HG03060 (cell line): ENCODE measurements at regions not wholly inside any gene's neighbourhood (a gene's known extent, or its start where the extent isn't known, plus 50 kb on each side); places are given as distances from the start of the nearest gene placed in this dataset.
A peak's percentile ranks its signal among the peaks of the same experiment; 100 is the strongest.
"Not testable (repeated sequence)": the region's sequence is repeated elsewhere in the genome, so short reads cannot be mapped to it uniquely, and the experiment has no call there.

Experiments used
- ATAC-seq: cut with Tn5 transposase; IDR thresholded peaks from one replicate; pipeline ENCODE4 v1.9.1; 2021; ENCODE audit warnings: low read depth, moderate number of reproducible peaks; ENCODE audit not compliant: unreplicated experiment

- no peak for ATAC-seq
Measured at GRCh38 chr5:163321511-163321910, 115.9 kb upstream of the CCNG1 start.

GRCh38 chr5:163330723-163331668, 106.4 kb upstream of the CCNG1 start:
- ATAC-seq, result no peak

- not testable (repeated sequence) for ATAC-seq
Measured at GRCh38 chr5:163336074-163336473, 101.3 kb upstream of the CCNG1 start.

- ATAC-seq, result no peak
Measured at GRCh38 chr5:163339148-163339547, 98.2 kb upstream of the CCNG1 start.

- ATAC-seq, result not testable (repeated sequence)
Measured at GRCh38 chr5:163340378-163340777, 97.0 kb upstream of the CCNG1 start.

- no peak for ATAC-seq
Measured at GRCh38 chr5:163342306-163342705, 95.1 kb upstream of the CCNG1 start.

- ATAC-seq, result no peak
Measured at GRCh38 chr5:163345216-163345615, 92.2 kb upstream of the CCNG1 start.

GRCh38 chr5:163347671-163348070, 89.7 kb upstream of the CCNG1 start:
- ATAC-seq, result peak; percentile 67

GRCh38 chr5:163350083-163350482, 87.3 kb upstream of the CCNG1 start:
- no peak for ATAC-seq

GRCh38 chr5:163352531-163352930, 84.9 kb upstream of the CCNG1 start:
- no peak for ATAC-seq

GRCh38 chr5:163355811-163356210, 81.6 kb upstream of the CCNG1 start:
- not testable (repeated sequence) for ATAC-seq

GRCh38 chr5:163357636-163358035, 79.8 kb upstream of the CCNG1 start:
- no peak for ATAC-seq

- ATAC-seq, result no peak
Measured at GRCh38 chr5:163360656-163361055, 76.7 kb upstream of the CCNG1 start.

- ATAC-seq, result no peak
Measured at GRCh38 chr5:163361450-163361849, 75.9 kb upstream of the CCNG1 start.

- ATAC-seq, result no peak
Measured at GRCh38 chr5:163362840-163363371, 74.5 kb upstream of the CCNG1 start.

GRCh38 chr5:163363389-163363788, 74.0 kb upstream of the CCNG1 start:
- no peak for ATAC-seq

GRCh38 chr5:163366757-163367156, 70.6 kb upstream of the CCNG1 start:
- ATAC-seq, result no peak

- ATAC-seq, result no peak
Measured at GRCh38 chr5:163369776-163370385, 67.5 kb upstream of the CCNG1 start.

GRCh38 chr5:163373436-163374084, 63.8 kb upstream of the CCNG1 start:
- peak; percentile 49 for ATAC-seq

GRCh38 chr5:163377982-163378381, 59.4 kb upstream of the CCNG1 start:
- no peak for ATAC-seq
